ENCODE measurements at regions not wholly inside any gene's neighbourhood (a gene's known extent, or its start where the extent isn't known, plus 50 kb on each side); places are given as distances from the start of the nearest gene placed in this dataset.
A peak's percentile ranks its signal among the peaks of the same experiment; 100 is the strongest.

DNA sequence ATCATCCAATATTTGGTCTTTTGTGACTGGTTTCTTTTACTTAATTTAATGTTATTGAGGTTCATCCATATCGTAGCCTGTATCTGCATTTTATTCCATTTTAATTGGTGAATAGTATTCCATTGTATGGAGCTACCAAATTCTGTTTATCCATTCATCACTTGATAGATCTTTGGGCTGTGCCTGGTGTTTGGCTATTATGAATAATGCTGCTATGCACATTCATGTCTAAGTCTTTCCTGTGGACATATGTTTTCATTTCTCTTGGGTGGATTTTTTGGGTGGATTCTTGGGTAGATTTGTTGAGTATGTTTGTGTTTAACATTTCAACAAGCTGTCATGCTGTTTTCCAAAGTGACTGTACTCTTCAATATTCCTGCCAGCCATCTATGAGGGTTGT is 52.5 kb upstream of the NEDD4L start:
- DNase-seq, result no peak

DNA sequence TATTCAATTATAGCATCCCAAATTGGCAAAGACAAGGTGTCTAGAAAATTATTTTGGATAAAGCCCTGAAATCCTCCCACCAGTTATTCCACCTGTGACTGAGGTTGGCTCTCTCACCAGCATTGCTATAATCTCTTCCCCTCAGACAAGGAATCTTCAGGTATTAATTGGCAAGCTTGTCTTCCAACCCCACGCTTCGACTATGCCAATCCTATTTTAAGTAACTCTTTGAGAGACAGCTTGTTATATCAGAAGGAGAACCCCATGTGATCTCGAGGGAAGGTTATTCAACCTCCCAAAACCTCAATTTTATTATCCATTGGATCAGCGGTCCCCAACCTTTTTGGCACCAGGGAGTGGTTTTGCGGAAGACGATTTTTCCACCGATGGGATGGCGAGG is 54.5 kb upstream of the NEDD4L start:
- DNase-seq, result no peak

DNA sequence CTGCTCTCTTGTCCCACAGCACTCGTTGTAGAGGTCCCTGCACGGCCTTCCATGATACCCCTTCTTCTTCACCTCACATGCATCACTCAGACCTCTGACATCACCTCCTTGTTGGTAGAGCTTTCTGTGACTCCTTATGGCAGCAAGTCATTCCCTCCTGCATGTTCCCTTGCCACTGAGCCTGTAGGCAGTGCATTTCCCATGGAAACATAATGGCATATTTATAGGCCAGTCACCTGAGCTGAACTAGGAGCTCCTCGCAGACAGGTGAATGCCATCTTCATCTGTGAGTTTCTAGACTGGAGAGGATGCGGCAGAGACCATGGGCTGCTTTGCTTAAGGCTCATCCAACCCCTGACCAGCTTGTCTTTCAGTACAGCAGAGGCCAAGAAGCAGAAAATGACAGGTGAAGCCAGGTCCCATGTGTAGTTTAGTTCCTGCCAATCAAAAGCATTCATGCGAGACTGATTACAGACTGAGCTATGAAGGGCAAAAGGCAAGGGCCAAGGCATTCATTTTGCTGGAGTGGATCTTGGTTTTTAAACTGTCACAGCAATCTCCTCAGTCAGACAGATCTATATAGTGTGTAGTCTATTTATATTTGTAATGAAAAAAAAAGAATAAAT is 59.4 kb upstream of the NEDD4L start:
- DNase-seq, result no peak

DNA sequence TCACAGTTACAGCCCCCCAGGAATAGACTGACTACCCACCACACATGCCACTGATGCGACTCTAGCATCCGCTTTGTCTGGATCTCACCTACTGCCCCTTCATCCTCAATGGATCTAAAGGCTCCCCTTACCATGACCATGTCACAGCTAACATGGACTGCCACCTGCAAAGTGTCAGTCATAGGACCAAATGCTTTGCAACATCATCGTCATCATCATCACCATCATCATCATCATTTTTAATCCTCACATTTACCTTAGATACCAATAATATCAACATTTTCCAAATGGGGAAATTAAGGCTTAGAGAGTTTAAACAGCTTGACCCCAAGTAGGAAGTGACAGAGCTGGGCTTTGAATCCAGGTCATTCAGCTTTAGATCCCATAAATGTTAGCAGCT is 60.1 kb upstream of the NEDD4L start:
- DNase-seq, result no peak

DNA sequence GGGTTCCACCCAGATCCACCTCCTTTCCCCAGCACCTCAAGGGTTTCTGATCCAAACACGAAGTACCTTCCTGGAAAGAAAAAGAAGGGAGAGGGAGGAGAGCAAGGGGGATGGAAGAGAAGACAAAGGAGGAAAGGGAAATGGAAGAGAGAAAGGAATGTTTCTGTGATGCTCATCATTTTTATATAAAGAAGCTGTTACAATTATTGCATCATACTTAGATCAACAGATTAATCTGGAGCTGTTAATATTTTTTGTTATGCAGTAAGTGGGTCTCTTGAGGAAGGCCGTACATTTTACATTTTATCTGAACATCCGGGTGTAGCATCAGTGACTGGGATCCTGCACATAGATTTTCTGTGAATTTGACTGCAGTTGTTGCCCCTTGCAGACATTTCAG is 60.6 kb upstream of the NEDD4L start:
- no peak for DNase-seq

DNA sequence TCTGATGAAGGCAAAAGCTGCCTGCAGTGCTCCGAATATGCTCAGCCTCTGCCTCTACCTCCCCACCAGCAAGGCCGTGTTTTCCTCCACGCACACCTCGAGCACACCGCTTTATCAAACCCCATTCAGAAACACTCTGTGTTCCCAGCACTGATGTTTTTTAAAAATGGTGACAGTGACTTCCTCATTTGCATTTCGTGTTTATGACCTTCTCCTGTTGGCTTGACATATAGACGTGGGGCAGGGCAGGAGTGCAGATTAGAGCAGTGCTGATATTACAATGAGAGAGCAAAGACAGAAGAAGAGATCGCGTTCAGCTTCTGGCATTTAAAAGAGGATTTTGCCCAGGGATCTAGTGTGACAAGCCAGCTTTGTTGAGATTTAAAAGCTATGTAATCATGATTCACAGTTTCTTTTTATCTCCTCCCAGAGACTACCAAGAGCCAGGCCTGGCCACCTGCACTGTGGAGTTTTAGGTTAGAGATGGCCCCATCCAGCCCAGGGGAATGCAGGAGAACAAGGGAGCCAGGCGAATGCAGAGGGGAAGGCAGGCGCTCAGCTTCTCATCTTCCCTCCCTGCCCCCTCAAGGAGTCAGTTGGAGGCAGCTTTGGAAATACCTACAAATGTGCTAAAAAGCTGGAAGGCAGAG is 61.5 kb upstream of the NEDD4L start:
- DNase-seq, result no peak

DNA sequence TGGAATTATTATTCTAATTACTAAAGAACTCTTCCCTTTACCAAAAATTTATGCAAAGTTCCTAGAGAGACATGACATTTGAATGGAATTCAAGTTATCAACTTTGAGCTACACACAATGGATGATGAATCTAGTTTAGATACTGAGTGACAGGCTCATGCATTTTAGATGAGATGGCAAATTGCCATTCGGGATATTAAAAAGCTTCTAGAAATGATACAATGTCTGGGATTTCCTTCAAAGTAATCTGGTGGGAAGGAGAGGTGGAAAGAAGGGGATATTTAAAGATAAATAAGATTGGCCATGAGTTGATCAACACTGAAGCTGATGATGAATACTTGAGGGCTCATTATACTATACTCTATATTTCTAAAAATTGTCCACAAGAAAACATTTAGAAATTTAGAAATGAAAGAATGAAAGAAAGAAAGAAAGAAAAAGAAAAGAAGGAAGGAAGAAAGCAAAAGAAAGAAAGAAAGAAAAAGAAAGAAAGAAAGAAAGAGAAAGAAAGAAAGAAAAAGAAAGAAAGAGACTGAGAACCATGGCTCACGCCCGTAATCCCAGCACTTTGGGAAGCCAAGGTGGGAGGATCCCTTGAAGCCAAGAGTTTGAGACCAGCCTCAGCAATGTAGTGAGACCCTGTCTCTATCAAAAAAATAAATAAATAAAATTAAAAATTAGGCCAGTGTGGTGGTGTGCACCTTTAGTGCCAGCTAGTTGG is 62.6 kb upstream of the NEDD4L start:
- no peak for DNase-seq

DNA sequence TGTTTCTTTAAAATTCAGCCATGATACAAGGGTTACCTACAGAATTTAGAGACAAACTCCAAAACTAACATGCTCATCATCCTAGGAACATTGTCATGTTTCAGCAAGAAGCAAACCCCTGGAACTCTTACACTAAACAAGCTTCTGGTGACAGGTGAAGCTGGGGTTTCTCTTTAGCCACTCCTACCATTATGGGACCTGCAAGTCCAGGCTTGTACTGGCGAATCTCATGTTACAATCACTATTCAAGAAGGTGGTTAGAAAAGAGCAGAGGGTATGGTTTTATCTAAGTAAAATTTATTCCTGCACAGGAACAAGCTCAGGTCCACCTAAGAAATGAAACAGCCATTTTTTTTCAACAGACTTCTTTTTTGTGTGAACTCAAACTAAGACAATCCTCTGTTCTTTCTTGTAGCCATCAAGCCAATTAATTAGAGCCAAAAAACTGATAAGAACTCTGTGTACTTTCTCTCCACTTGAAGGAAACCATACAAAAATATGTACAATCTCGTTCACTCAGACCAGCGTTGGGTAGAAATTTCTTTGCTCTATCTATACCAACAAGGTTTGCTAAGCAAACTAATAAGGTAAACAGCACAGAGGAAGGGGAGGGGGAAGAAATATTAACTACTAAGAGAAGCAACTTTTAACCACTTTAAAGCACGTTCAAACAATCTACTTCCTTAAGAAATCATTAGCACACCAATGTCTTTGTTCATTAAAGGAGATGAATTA is 63.3 kb upstream of the NEDD4L start:
- DNase-seq, result no peak

DNA sequence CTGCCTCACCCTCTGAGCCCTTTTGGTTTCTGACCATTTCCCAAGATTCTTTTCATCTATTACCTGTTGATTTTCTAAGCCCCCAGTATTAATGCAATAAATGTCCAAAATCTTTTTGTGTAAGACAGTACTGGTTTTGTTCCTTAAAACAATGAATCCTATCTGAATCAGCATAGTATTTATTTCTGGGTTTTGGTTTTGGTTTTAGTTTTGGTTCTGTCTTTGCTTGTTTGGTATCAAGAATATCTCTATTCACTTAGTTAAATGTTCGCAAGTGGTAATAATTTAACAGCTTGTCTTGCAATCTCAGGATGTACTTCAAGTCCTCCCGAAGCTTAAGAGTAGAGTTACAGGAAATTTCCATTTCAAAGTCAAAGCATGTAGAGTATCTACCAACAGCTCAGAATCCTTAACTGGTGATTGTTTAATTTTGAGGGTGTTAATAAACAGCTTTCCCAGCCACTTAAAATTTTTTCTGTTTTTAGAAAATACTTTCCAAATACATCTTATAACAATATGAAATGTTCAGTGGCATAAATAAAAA is 67.7 kb upstream of the NEDD4L start:
- no peak for DNase-seq

DNA sequence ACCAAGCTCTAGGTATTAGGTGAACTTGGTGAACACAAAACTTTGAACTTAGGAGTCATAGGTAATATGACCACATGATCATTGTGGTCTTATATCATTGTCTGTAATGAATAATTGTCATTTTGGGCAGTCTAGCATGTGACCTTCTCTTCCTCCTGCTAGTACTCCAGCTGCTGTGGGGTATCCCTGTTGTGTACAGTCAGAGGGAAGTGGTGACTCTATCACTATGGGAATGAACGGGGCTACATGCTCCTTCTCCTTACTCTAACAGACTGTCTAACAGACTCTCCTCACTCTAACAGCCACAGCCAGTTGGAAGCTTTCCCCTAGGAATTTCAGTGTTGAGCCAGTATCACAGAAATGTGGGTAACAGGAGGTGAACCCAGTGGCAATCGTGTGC is 68.2 kb upstream of the NEDD4L start:
- DNase-seq, result peak; percentile 9 to 25

DNA sequence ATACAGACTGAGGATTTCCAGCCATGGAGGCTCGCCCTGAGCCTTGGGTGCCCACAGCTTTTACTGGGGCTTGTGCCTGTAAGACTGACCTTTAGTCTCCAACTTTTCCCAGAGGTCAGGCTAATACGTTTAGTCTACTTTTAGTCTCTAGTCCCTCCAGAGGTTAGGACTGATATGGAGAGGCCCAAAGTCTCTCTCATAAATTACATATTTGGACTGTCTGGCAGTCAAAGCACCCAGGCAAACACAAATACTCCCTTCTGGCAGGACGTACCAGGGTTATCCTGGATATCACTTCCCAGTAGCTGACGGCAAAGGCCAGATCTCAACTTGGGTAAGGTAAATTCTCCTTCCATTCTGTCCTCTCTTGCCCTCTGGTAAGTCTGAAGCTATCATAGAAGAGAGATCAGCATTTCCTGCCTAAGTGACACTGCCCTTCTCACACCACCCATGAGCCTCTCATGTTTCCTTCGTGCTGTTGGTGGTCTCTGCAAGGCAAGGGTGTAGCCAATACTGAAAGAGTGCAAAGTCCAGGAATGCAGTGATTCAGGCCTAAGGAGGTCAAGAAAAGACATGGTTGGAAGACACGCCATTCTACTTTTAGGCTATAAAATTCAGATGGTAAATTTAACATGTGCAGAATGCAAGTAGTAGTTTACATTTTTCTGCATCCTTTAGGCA is 69.3 kb upstream of the NEDD4L start:
- no peak for DNase-seq

DNA sequence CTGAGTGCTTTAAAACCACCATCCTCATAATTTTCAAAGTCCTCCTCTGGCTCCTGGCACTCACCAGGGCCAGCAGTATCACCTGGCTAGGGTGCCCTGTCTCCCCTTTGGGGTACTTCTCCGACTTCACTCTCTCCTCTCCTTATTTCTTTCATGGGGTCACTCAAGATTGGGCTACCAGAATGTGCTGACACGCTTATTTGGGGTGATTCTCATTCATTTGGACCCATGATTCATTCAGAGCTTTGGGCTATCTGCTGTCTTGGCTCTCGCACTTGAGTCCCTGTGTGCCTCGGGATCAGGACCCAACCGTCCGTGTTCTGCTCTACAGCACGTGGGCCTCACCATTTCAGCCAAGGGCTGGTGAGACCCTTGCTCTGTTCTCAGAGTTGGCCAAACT is 70.1 kb upstream of the NEDD4L start:
- DNase-seq, result no peak

DNA sequence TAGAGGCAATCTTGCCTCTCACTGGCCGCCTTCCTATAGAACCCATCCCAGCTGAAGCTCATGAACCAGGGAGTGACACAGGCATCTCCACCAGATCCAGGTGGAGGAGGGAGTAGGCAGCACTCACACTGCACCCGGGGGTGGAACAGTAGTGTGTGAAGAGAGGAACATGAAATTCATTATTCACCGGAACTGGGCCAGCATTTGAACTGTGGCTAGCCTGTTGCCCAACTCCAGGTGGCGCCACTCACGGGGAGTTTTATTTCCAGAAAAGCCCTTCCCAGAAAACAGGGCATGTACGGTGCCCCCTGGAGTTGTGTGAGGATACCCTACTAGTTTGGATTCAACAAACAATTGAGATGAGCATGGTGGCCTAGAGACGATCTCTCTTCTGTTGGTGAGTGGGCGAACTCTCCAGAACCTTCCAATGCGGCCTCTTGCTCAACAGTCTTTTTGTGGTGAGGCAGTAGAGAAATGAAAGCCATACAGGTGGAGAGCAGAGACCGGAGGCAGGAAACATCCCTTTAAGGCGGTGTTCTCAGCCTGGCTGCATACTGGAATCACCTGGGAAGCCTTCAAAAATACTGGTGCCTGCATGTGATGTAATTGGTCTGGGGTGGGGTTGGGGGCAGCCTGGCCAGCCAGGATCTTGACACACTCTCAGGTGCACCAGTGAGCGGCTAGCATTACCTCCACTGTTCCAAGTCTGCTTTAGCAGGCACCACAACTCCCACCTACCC is 73.5 kb upstream of the NEDD4L start:
- DNase-seq, result peak in 1 of 2 donors; percentile 17

DNA sequence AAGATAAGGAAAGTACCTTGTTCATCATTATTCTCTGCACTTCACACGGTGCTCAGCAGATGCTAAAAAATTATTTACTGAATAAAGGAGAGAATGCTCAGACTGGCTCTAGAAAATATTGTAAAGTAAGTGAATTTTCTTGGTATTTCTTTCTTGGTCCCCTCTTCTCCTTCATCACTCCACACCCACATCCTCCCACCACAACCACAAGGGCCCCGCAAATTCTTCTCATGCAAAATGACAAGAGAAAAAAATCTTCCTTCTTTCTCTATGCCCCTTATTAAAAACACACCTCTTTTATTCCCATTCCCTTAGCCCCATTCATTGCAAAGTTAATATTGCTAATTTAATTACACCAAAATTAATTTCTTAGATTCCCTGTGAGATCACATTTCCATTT is 74.2 kb upstream of the NEDD4L start:
- no peak for DNase-seq

DNA sequence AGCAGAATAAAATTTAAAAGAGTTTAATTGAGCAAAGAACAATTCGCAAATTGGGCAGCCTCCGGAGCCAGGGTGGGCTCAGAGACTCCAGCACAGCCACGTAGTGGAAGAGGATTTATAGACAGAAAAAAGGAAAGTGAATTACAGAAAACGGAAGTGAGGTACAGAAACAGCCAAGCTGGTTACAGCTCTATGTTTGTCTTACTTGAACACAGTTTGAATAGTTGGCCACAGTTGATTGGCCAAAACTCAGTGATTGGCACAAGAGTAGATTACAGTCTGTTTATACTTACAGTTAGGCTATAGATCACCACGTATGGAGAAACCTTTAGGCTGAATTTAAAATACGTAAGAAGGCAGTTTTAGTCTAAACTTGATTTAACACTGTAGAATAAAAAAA is 78.8 kb upstream of the NEDD4L start:
- DNase-seq, result no peak

DNA sequence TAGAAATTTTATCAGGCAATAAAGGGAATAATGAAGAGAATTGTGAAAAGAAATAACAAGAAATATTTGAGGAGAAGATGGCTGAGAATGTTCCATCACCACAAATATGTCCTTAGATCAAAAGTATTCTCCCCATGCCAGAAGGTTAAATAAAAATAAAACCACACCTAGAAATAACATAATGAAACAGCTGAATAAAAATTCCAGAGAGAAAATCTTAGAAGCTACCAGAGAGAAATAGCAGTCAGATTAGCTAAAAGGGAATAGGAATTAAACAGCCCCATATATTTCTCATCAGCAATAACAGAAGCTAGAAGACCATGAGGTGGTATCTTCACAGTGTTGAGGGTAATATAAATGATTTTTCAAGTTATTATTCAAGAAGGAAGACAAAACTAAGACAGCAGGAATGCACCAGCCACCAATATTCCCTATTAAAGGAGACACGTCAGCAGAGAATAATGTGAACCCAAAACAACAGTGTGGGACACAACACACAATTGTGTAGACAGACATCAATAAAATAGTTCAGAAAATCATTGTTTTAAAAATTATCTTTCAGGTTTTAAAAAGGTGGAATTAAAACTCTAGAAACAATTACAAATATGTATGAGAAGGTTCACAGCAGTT is 82.0 kb upstream of the NEDD4L start:
- DNase-seq, result no peak

DNA sequence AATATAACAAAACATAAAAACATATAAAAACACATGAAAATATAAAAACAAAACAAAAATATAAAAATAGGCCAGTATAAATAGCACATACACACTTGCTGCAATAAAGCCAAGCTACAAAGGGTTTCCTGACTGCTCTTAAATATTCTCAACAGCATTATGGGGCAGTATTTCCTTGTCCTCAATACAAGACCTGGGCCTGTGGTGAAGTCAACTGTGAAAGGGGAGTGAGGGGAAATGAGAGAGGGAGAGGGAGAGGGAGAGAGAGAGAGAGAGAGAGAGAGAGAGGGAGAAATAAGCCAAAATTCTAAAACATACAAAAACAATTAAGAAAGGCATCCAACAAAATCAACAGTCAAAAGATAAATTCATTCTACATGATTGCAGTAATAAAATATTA is 82.6 kb upstream of the NEDD4L start:
- DNase-seq, result no peak

DNA sequence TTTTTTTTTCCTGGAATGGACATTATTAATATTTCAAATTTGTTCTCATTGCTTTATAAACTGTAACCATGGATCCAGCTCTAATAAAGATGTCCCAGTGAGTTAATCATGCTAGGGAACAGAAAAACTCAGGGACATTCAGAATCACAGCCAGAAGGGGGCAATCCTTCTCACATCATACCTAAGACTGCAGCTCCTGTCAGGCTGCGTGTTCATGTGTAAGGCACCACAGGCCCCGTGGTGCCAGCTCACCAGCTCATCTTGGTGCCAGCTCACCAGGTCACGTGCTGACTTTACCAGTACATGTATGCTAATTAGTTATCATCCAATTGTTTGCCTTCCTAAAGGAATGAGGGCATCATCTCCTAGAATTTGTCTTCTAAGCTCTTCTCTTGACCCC is 84.7 kb upstream of the NEDD4L start:
- peak; percentile 17 to 25 for DNase-seq

DNA sequence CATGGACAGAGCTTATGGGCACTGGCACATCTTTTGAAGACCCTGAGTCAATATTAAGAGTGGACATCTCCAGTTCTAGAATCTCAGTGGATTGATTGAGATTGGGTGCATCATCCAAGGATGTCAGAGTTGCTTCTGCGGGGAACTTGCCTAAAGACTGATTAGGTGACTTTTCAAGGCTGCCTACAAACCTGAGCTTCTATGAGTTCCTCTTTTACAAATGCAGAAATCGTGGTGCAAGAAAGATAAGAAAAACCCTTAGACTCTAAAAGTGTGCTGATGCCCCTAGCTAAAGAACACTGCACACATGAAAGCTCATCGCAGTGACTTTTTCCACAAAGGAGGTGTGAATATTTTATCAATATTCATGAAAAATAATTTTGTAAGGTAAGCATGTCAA is 86.8 kb upstream of the NEDD4L start:
- no peak for DNase-seq

DNA sequence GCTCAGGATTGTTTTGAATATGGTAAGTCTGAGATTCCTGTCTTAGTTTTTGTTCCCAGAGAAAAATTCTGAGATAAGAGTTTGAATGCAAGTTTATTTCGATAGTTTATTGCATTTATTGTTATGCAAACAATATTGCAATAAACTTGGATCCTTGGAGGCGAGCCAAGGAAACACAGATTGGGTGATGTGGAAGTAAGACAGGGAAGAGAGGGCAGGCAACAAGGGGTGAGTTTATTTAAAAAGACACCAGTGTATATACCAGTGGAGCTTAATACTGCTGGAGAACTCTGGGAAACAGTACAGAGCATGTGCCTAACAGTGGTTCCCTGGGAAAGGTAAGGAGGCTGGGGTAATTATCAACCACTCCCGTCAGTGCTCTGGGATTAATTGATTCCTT is 87.5 kb upstream of the NEDD4L start:
- no peak for DNase-seq

DNA sequence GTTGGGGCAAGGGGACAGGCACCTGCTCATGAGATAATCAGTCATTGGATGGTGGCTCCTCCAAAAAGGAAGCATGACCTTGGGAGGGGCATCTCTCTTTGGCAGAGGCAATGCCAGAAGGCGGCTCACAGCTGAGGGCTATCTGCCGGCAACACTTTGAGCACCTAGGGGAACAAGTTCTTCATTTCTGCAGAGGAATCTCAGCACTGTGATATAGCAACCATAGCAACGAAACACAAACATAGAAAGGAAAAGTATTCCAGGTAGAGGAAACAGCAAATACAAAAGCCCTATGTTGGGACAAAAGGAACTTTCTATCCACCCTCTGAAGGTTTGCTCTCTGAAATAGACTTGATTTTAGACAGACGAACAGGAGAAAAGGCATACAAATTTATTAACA is 89.1 kb upstream of the NEDD4L start:
- DNase-seq, result no peak

DNA sequence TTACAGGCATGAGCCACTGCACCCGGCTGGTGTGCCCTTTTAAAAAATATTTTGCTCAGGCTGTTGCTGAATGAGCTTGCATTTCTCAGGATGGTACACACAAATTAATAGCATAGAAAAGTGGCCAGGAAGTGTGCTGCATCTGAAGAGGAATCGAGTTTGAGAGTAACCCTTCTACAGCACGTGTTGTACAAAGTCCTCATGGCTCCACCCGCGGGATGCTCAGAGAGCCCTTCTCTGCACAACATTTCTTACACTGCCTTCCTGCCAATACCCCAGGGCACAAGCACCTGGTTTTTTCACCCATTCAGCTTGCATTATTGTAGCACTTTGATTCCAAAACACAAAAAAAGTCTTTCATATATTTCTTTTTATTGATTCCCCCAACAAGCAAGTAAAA is 90.1 kb upstream of the NEDD4L start:
- DNase-seq, result no peak
